Keratinocyte (primary cell): ENCODE measurements at regions not wholly inside any gene's neighbourhood (a gene's known extent, or its start where the extent isn't known, plus 50 kb on each side); places are given as distances from the start of the nearest gene placed in this dataset.

Experiments used
- DNase-seq: peaks from one replicate; pipeline ENCODE4 v3.0.0-alpha.2; 2011; ENCODE audit warnings: low read depth, missing footprints, low spot score
- FAIRE-seq: peaks from 2 replicates; lab custom pipeline; 2011; peaks lifted over from hg19 to GRCh38; lab: Jason Lieb, UNC
- H2AFZ ChIP-seq: 2 replicates; pipeline ENCODE4 v1.6.0; 2012; ENCODE audit warnings: low read length, control low read depth, inconsistent platforms; ENCODE audit not compliant: control insufficient read depth
- H3K27ac ChIP-seq: 2 replicates; pipeline ENCODE4 v1.5.1; 2011; ENCODE audit warnings: low read length; ENCODE audit not compliant: control insufficient read depth, insufficient read depth
- H3K27me3 ChIP-seq: 3 replicates; pipeline ENCODE4 v1.6.0; 2011; ENCODE audit warnings: low read length; ENCODE audit not compliant: control insufficient read depth, insufficient read depth; ENCODE audit errors: extremely low read depth
- H3K36me3 ChIP-seq, 2 experiments: 2 replicates in 1 of 2; 3 replicates in 1 of 2; pipeline ENCODE4 v1.5.1; 2011; ENCODE audit warnings: low read length in 2 of 2, mild to moderate bottlenecking in 1 of 2; ENCODE audit not compliant: control insufficient read depth in 2 of 2, insufficient read depth in 2 of 2; ENCODE audit errors: extremely low read depth in 1 of 2
- H3K4me1 ChIP-seq: 3 replicates; pipeline ENCODE4 v1.5.1; 2011; ENCODE audit warnings: low read length; ENCODE audit not compliant: control insufficient read depth, insufficient read depth; ENCODE audit errors: extremely low read depth
- H3K4me2 ChIP-seq: 3 replicates; pipeline ENCODE4 v1.6.0; 2011; ENCODE audit warnings: low read depth, low read length; ENCODE audit not compliant: control insufficient read depth, insufficient read depth; ENCODE audit errors: extremely low read depth
- H3K4me3 ChIP-seq, 3 experiments: fragments of 200-600 bp in 1 of 3; sonication (generic) in 1 of 3; 2 replicates in 2 of 3; 3 replicates in 1 of 3; pipeline ENCODE4 v1.5.1; 2011 to 2016; ENCODE audit warnings: low read length in 3 of 3, mild to moderate bottlenecking in 3 of 3, control low read depth in 2 of 3, inconsistent platforms in 1 of 3, low read depth in 1 of 3, mixed read lengths in 1 of 3, mixed run types in 1 of 3, moderate library complexity in 1 of 3; ENCODE audit not compliant: control insufficient read depth in 2 of 3, insufficient read depth in 2 of 3; ENCODE audit errors: extremely low read depth in 1 of 3
- H3K79me2 ChIP-seq: 2 replicates; pipeline ENCODE4 v1.6.0; 2012; ENCODE audit warnings: low read length; ENCODE audit not compliant: control insufficient read depth, insufficient read depth
- H3K9ac ChIP-seq: 3 replicates; pipeline ENCODE4 v1.6.0; 2011; ENCODE audit warnings: low read length; ENCODE audit not compliant: control insufficient read depth, insufficient read depth; ENCODE audit errors: extremely low read depth
- H3K9me1 ChIP-seq: 3 replicates; pipeline ENCODE4 v1.6.0; 2011; ENCODE audit warnings: low read length; ENCODE audit not compliant: control insufficient read depth, insufficient read depth; ENCODE audit errors: extremely low read depth
- H3K9me3 ChIP-seq: 2 replicates; pipeline ENCODE4 v1.5.1; 2012; ENCODE audit warnings: low read depth, low read length; ENCODE audit not compliant: control insufficient read depth
- H4K20me1 ChIP-seq: 3 replicates; pipeline ENCODE4 v1.6.0; 2011; ENCODE audit warnings: low read length; ENCODE audit not compliant: control insufficient read depth, insufficient read depth; ENCODE audit errors: extremely low read depth
- CTCF ChIP-seq, 3 experiments: IDR thresholded peaks in 1 of 3; conservative IDR thresholded peaks in 1 of 3; optimal IDR thresholded peaks in 1 of 3; 2 replicates in 2 of 3; 3 replicates in 1 of 3; pipeline versions ENCODE3 to v1.5.1; 2011; ENCODE audit warnings: low read length in 3 of 3, mild to moderate bottlenecking in 3 of 3, moderate library complexity in 2 of 3, control low read depth in 1 of 3, inconsistent platforms in 1 of 3; ENCODE audit not compliant: insufficient read depth in 2 of 3; ENCODE audit errors: extremely low read depth in 1 of 3
- EZH2 ChIP-seq: IDR thresholded peaks from one replicate; pipeline ENCODE4 v1.6.1; 2012; ENCODE audit warnings: inconsistent platforms, mild to moderate bottlenecking, low read length, moderate library complexity
- dilution Hi-C: fragments of 300-500 bp; cut with MboI; formaldehyde crosslinking; loops from one replicate; pipeline ENCODE4 v1.7.0; 2020; ENCODE audit warnings: low sequenced_read_pairs; ENCODE audit not compliant: extremely low pct_ligation_motif_present

DNA sequence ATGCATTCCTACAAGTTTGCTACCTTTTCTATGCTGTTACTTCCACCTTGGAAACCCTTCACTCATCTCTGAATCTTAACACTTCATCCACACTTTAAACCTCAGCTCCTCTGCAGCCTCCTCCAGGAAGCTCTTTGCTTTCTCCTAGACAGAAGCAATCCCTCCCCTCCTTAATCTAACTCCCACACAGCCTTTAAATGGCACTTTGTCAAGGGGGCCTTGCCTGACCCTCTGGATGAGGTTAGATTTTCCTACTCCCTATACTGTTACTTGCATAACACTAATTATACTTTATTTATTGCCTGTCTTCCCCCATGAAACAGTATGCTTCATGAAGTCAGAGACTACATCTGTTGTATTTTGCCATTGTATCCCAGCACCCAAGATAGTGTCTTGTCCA lies 394.6 kb downstream of the MED13L start:
- TF ChIP-seq EZH2 (no peak), CTCF (optimal IDR thresholded peaks at IDR 0.05 in 1 of 3, IDR thresholded peaks at IDR 0.05 in 1 of 3, conservative IDR thresholded peaks at IDR 0.05 in 1 of 3; ENCODE audit: extremely low read depth in 1 of 3, insufficient read depth in 2 of 3, low read length in 3 of 3) (no peak)
- no peak overlapping the region for H3K27ac ChIP-seq

GRCh38 chr12:115880238-115880637 lies 397.3 kb downstream of the MED13L start:
- Histone ChIP-seq H3K9me3 (no peaks in the 10 kb centered on the region), H3K36me3 (no peaks in the 10 kb centered on the region), H2AFZ (no peak overlapping the region), H3K4me1 (no peaks in the 10 kb centered on the region), H3K27ac (no peak overlapping the region), H3K9me1 (no peaks in the 10 kb centered on the region), H3K4me2 (no peak overlapping the region), H3K9ac (no peak overlapping the region), H3K27me3 (no peaks in the 10 kb centered on the region), H3K79me2 (no peaks in the 10 kb centered on the region), H4K20me1 (no peaks in the 10 kb centered on the region), H3K4me3 (no peak overlapping the region)
- TF ChIP-seq EZH2 (no peak), CTCF (optimal IDR thresholded peaks at IDR 0.05 in 1 of 3, IDR thresholded peaks at IDR 0.05 in 1 of 3, conservative IDR thresholded peaks at IDR 0.05 in 1 of 3; ENCODE audit: extremely low read depth in 1 of 3, insufficient read depth in 2 of 3, low read length in 3 of 3) (no peak)
- dilution Hi-C loops = no loop called here
- FAIRE-seq = no peak
- no peak for DNase-seq

More for the DNA sequence above, 394.6 kb downstream of the MED13L start:
- DNase-seq (no peak), FAIRE-seq (no peak)
- no peaks in the 10 kb centered on the region for H4K20me1 ChIP-seq
- no peak overlapping the region for H3K4me2 ChIP-seq
- H3K27me3 ChIP-seq = no peaks in the 10 kb centered on the region
- no peak overlapping the region for H2AFZ ChIP-seq
- no peaks in the 10 kb centered on the region for H3K79me2 ChIP-seq
- dilution Hi-C loops = no loop called here
- no peak overlapping the region for H3K9ac ChIP-seq
- H3K9me1 ChIP-seq = no peaks in the 10 kb centered on the region
- H3K9me3 ChIP-seq = no peaks in the 10 kb centered on the region
- no peak overlapping the region for H3K4me3 ChIP-seq
- H3K36me3 ChIP-seq = no peaks in the 10 kb centered on the region
- H3K4me1 ChIP-seq = no peaks in the 10 kb centered on the region
